HepG2 (cell line): ENCODE measurements at regions not wholly inside any gene's neighbourhood (a gene's known extent, or its start where the extent isn't known, plus 50 kb on each side); places are given as distances from the start of the nearest gene placed in this dataset.

Experiments used
- ARHGAP35 ChIP-seq: sonication (generic); formaldehyde crosslinking; IDR thresholded peaks from 2 replicates; pipeline ENCODE4 v1.9.0; 2022; ENCODE audit warnings: mild to moderate bottlenecking, inconsistent platforms, moderate library complexity, missing genetic modification reagents, borderline replicate concordance
- DR1 ChIP-seq: sonication (generic); formaldehyde crosslinking; IDR thresholded peaks from 2 replicates; pipeline ENCODE4 v1.8.0; 2021; ENCODE audit warnings: mild to moderate bottlenecking, missing genetic modification reagents, inconsistent platforms
- MEIS1 ChIP-seq: sonication (generic); formaldehyde crosslinking; IDR thresholded peaks from 2 replicates; pipeline ENCODE4 v1.9.0; 2021; ENCODE audit warnings: mild to moderate bottlenecking, missing genetic modification reagents, moderate library complexity, borderline replicate concordance
- MTF2 ChIP-seq: sonication (generic); formaldehyde crosslinking; IDR thresholded peaks from 2 replicates; pipeline ENCODE4 v1.5.0; 2020; ENCODE audit warnings: missing genetic modification reagents, borderline replicate concordance
- MYNN ChIP-seq: sonication (generic); formaldehyde crosslinking; IDR thresholded peaks from 2 replicates; pipeline ENCODE4 v1.4.0; 2020; ENCODE audit warnings: mild to moderate bottlenecking, low read depth, missing genetic modification reagents
- POLR2AphosphoS2 ChIP-seq: IDR thresholded peaks from 2 replicates; pipeline ENCODE4 v1.6.1; 2011; ENCODE audit warnings: low read depth, low read length, improper control_type of control experiment
- ZNF136 ChIP-seq: sonication (generic); formaldehyde crosslinking; IDR thresholded peaks from 2 replicates; pipeline ENCODE4 v1.8.1; 2022; ENCODE audit warnings: low read depth, mild to moderate bottlenecking, moderate library complexity, missing genetic modification reagents
- ZNF281 ChIP-seq: sonication (generic); formaldehyde crosslinking; IDR thresholded peaks from 2 replicates; pipeline ENCODE4 v1.4.0; 2020; ENCODE audit warnings: missing genetic modification reagents, borderline replicate concordance
- ZNF33B ChIP-seq: sonication (generic); formaldehyde crosslinking; IDR thresholded peaks from 2 replicates; pipeline ENCODE4 v1.5.1; 2020; ENCODE audit warnings: mild to moderate bottlenecking, missing genetic modification reagents
- ZNF580 ChIP-seq: IDR thresholded peaks from 2 replicates; pipeline ENCODE4 v1.6.1; 2016; ENCODE audit warnings: low read depth, borderline replicate concordance
- ZNF775 ChIP-seq: sonication (generic); formaldehyde crosslinking; IDR thresholded peaks from 2 replicates; pipeline ENCODE4 v1.4.0; 2020; ENCODE audit warnings: missing genetic modification reagents, mild to moderate bottlenecking, moderate library complexity, borderline replicate concordance
- TF ChIP-seq, protein P1 (sequence below): sonication (generic); formaldehyde crosslinking; IDR thresholded peaks from 2 replicates; pipeline ENCODE4 v1.9.0; 2022; ENCODE audit warnings: missing genetic modification reagents, mild to moderate bottlenecking, borderline replicate concordance

GRCh38 chr17:72402727-72403210, 281.9 kb downstream of the SOX9 start (continued):
- TF ChIP-seq MYNN (CRISPR knock-in tag): no peak
- TF ChIP-seq, protein P1, sequence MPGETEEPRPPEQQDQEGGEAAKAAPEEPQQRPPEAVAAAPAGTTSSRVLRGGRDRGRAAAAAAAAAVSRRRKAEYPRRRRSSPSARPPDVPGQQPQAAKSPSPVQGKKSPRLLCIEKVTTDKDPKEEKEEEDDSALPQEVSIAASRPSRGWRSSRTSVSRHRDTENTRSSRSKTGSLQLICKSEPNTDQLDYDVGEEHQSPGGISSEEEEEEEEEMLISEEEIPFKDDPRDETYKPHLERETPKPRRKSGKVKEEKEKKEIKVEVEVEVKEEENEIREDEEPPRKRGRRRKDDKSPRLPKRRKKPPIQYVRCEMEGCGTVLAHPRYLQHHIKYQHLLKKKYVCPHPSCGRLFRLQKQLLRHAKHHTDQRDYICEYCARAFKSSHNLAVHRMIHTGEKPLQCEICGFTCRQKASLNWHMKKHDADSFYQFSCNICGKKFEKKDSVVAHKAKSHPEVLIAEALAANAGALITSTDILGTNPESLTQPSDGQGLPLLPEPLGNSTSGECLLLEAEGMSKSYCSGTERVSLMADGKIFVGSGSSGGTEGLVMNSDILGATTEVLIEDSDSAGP (CRISPR knock-in tag): no peak
- no peak for TF ChIP-seq MTF2
- no peak for TF ChIP-seq ZNF580 (CRISPR knock-in tag)
- no peak for TF ChIP-seq ARHGAP35 (CRISPR knock-in tag)
- TF ChIP-seq ZNF136 (CRISPR knock-in tag): 0 out of 2 replicates have a peak, but pooled peaks have one; percentile 66
- no peak for TF ChIP-seq ZNF775
- TF ChIP-seq DR1 (CRISPR knock-in tag): no peak
- no peak for TF ChIP-seq ZNF281
- no peak for TF ChIP-seq MEIS1 (CRISPR knock-in tag)
- no peak for TF ChIP-seq POLR2AphosphoS2
- no peak for TF ChIP-seq ZNF33B (CRISPR knock-in tag)
